ENCODE measurements at regions not wholly inside any gene's neighbourhood (a gene's known extent, or its start where the extent isn't known, plus 50 kb on each side); places are given as distances from the start of the nearest gene placed in this dataset.

- TF ChIP-seq, protein P1, sequence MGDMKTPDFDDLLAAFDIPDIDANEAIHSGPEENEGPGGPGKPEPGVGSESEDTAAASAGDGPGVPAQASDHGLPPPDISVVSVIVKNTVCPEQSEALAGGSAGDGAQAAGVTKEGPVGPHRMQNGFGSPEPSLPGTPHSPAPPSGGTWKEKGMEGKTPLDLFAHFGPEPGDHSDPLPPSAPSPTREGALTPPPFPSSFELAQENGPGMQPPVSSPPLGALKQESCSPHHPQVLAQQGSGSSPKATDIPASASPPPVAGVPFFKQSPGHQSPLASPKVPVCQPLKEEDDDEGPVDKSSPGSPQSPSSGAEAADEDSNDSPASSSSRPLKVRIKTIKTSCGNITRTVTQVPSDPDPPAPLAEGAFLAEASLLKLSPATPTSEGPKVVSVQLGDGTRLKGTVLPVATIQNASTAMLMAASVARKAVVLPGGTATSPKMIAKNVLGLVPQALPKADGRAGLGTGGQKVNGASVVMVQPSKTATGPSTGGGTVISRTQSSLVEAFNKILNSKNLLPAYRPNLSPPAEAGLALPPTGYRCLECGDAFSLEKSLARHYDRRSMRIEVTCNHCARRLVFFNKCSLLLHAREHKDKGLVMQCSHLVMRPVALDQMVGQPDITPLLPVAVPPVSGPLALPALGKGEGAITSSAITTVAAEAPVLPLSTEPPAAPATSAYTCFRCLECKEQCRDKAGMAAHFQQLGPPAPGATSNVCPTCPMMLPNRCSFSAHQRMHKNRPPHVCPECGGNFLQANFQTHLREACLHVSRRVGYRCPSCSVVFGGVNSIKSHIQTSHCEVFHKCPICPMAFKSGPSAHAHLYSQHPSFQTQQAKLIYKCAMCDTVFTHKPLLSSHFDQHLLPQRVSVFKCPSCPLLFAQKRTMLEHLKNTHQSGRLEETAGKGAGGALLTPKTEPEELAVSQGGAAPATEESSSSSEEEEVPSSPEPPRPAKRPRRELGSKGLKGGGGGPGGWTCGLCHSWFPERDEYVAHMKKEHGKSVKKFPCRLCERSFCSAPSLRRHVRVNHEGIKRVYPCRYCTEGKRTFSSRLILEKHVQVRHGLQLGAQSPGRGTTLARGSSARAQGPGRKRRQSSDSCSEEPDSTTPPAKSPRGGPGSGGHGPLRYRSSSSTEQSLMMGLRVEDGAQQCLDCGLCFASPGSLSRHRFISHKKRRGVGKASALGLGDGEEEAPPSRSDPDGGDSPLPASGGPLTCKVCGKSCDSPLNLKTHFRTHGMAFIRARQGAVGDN (CRISPR knock-in tag; IDR thresholded peaks at IDR 0.05) = peak; percentile 29; the same call in 1 of the 2 replicates
- 0 out of 2 replicates have a peak, but pooled peaks have one; percentile 32 for TF ChIP-seq ZNF205 (CRISPR knock-in tag; IDR thresholded peaks at IDR 0.05)
- TF ChIP-seq, protein P2, sequence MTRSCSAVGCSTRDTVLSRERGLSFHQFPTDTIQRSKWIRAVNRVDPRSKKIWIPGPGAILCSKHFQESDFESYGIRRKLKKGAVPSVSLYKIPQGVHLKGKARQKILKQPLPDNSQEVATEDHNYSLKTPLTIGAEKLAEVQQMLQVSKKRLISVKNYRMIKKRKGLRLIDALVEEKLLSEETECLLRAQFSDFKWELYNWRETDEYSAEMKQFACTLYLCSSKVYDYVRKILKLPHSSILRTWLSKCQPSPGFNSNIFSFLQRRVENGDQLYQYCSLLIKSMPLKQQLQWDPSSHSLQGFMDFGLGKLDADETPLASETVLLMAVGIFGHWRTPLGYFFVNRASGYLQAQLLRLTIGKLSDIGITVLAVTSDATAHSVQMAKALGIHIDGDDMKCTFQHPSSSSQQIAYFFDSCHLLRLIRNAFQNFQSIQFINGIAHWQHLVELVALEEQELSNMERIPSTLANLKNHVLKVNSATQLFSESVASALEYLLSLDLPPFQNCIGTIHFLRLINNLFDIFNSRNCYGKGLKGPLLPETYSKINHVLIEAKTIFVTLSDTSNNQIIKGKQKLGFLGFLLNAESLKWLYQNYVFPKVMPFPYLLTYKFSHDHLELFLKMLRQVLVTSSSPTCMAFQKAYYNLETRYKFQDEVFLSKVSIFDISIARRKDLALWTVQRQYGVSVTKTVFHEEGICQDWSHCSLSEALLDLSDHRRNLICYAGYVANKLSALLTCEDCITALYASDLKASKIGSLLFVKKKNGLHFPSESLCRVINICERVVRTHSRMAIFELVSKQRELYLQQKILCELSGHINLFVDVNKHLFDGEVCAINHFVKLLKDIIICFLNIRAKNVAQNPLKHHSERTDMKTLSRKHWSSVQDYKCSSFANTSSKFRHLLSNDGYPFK (CRISPR knock-in tag; IDR thresholded peaks at IDR 0.05; ENCODE audit: borderline replicate concordance) = peak; percentile 45; the same call in 1 of the 2 replicates
- TF ChIP-seq, protein P3, sequence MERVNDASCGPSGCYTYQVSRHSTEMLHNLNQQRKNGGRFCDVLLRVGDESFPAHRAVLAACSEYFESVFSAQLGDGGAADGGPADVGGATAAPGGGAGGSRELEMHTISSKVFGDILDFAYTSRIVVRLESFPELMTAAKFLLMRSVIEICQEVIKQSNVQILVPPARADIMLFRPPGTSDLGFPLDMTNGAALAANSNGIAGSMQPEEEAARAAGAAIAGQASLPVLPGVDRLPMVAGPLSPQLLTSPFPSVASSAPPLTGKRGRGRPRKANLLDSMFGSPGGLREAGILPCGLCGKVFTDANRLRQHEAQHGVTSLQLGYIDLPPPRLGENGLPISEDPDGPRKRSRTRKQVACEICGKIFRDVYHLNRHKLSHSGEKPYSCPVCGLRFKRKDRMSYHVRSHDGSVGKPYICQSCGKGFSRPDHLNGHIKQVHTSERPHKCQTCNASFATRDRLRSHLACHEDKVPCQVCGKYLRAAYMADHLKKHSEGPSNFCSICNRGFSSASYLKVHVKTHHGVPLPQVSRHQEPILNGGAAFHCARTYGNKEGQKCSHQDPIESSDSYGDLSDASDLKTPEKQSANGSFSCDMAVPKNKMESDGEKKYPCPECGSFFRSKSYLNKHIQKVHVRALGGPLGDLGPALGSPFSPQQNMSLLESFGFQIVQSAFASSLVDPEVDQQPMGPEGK (CRISPR knock-in tag; IDR thresholded peaks at IDR 0.05) = peak; percentile 23; the same call in 1 of the 2 replicates
- peak; percentile 60 for TF ChIP-seq ZNF572 (CRISPR knock-in tag; IDR thresholded peaks at IDR 0.05)
- TF ChIP-seq KDM2A (CRISPR knock-in tag; IDR thresholded peaks at IDR 0.05; ENCODE audit: borderline replicate concordance, low read depth) = peak; percentile 49; the same call in 1 of the 2 replicates
Observed at GRCh38 chr20:47854687-47855212, 69.5 kb upstream of the SULF2 start (continued).
